ENCODE measurements at regions not wholly inside any gene's neighbourhood (a gene's known extent, or its start where the extent isn't known, plus 50 kb on each side); places are given as distances from the start of the nearest gene placed in this dataset.

- no peak for DNase-seq (ENCODE audit: low spot score)
Observed at GRCh38 chr9:84587153-84587552, 82.4 kb upstream of the NTRK2 start.

GRCh38 chr9:84589542-84589941, 80.0 kb upstream of the NTRK2 start:
- no peak for DNase-seq (ENCODE audit: low spot score)

GRCh38 chr9:84590706-84591105, 78.8 kb upstream of the NTRK2 start:
- no peak for DNase-seq (ENCODE audit: low spot score)

- no peak for DNase-seq (ENCODE audit: low spot score)
Observed at GRCh38 chr9:84592918-84593317, 76.6 kb upstream of the NTRK2 start.

- DNase-seq (ENCODE audit: low spot score), result no peak
Observed at GRCh38 chr9:84593352-84593751, 76.2 kb upstream of the NTRK2 start.

- DNase-seq (ENCODE audit: low spot score), result no peak
Observed at GRCh38 chr9:84597131-84597530, 72.4 kb upstream of the NTRK2 start.

GRCh38 chr9:84598921-84599636, 70.5 kb upstream of the NTRK2 start:
- DNase-seq (ENCODE audit: low spot score), result no peak

GRCh38 chr9:84600739-84601138, 68.8 kb upstream of the NTRK2 start:
- DNase-seq (ENCODE audit: low spot score), result no peak

- DNase-seq (ENCODE audit: low spot score), result no peak
Observed at GRCh38 chr9:84604223-84604622, 65.3 kb upstream of the NTRK2 start.

GRCh38 chr9:84609779-84610178, 59.8 kb upstream of the NTRK2 start:
- DNase-seq (ENCODE audit: low spot score), result no peak

- DNase-seq (ENCODE audit: low spot score), result no peak
Observed at GRCh38 chr9:84613431-84613830, 56.1 kb upstream of the NTRK2 start.

- no peak for DNase-seq (ENCODE audit: low spot score)
Observed at GRCh38 chr9:84615544-84615943, 54.0 kb upstream of the NTRK2 start.

GRCh38 chr9:84617411-84618029, 52.0 kb upstream of the NTRK2 start:
- no peak for DNase-seq (ENCODE audit: low spot score)
